ENCODE measurements at regions not wholly inside any gene's neighbourhood (a gene's known extent, or its start where the extent isn't known, plus 50 kb on each side); places are given as distances from the start of the nearest gene placed in this dataset.

DNA sequence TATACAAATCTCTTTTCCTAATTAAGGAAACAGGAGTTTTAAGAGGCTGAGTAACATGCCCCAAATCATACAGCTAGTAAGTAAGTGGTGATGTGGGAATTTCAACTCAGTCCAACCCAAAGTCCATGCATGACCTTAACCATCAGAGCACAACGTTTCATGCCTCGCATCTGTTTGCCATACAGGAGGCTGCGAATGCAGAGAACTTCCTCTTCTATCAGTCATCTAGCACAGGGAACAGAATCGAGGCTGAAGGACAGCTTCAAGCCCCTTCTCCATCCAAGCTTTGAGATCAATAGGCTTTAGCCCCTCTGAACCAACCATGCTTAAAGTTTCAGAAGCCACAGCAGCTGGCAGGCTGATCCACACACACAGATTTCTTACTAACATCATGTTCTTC, 113.2 kb downstream of the MAFB start:
- H3K27me3 ChIP-seq (ENCODE audit: low read length): no peaks in the 10 kb centered on the region
- no peaks in the 10 kb centered on the region for H3K36me3 ChIP-seq (ENCODE audit: low read length)
- no peaks in the 10 kb centered on the region for H3K79me2 ChIP-seq (ENCODE audit: insufficient read depth, low read length)
- H3K9me2 ChIP-seq (replicated peaks; ENCODE audit: insufficient read depth, low read length): no peaks in the 10 kb centered on the region
- no peak overlapping the region for H2AFZ ChIP-seq (ENCODE audit: low read depth, low read length, severe bottlenecking)
- no peak for TF ChIP-seq EZH2phosphoT487 (conservative IDR thresholded peaks at IDR 0.05; ENCODE audit: low read length)
- TF ChIP-seq, protein P1, sequence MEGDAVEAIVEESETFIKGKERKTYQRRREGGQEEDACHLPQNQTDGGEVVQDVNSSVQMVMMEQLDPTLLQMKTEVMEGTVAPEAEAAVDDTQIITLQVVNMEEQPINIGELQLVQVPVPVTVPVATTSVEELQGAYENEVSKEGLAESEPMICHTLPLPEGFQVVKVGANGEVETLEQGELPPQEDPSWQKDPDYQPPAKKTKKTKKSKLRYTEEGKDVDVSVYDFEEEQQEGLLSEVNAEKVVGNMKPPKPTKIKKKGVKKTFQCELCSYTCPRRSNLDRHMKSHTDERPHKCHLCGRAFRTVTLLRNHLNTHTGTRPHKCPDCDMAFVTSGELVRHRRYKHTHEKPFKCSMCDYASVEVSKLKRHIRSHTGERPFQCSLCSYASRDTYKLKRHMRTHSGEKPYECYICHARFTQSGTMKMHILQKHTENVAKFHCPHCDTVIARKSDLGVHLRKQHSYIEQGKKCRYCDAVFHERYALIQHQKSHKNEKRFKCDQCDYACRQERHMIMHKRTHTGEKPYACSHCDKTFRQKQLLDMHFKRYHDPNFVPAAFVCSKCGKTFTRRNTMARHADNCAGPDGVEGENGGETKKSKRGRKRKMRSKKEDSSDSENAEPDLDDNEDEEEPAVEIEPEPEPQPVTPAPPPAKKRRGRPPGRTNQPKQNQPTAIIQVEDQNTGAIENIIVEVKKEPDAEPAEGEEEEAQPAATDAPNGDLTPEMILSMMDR (IDR thresholded peaks at IDR 0.05; ENCODE audit: insufficient read depth, low read length, poor library complexity, severe bottlenecking): no peak
- H3K4me2 ChIP-seq (ENCODE audit: low read depth, low read length, poor library complexity, severe bottlenecking): no peak overlapping the region
- 0 out of 2 replicates have a peak, but pooled peaks cover 2% of the 10 kb centered on the region for H3K9me3 ChIP-seq (ENCODE audit: insufficient read depth, low read length)
- H3F3A ChIP-seq (ENCODE audit: insufficient read depth): no peaks in the 10 kb centered on the region
- no peak overlapping the region for H3K4me3 ChIP-seq (ENCODE audit: insufficient read depth, low read length, poor library complexity, severe bottlenecking)
- H3K27ac ChIP-seq (ENCODE audit: low read depth, low read length): no peak overlapping the region
- no peaks in the 10 kb centered on the region for H4K20me1 ChIP-seq (ENCODE audit: low read depth, low read length)
- no peak overlapping the region for H3K9ac ChIP-seq (ENCODE audit: low read length)

DNA sequence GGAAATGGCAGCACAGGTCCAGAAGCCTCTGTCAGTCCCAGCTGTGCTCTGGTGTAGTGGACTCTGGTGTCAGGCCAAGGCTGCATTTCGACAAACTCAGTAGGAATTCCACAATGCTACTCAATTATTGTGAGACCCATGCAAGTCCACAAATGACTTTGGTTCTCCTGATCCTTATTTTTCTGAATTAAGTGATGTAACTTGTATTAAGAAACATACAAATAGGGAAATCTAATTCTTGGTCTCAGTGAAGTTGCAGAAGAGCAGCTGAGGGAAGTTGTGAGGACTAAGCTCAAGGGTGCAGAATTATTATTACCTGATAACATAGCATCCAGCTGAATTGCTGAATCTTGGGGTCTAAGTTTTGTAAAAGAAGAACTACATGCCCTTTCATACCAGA, 116.8 kb downstream of the MAFB start:
- H3K36me3 ChIP-seq (ENCODE audit: low read length): no peaks in the 10 kb centered on the region
- H3K9ac ChIP-seq (ENCODE audit: low read length): no peak overlapping the region
- H3F3A ChIP-seq (ENCODE audit: insufficient read depth): no peaks in the 10 kb centered on the region
- no peaks in the 10 kb centered on the region for H3K79me2 ChIP-seq (ENCODE audit: insufficient read depth, low read length)
- no peak overlapping the region for H2AFZ ChIP-seq (ENCODE audit: low read depth, low read length, severe bottlenecking)
- H3K4me2 ChIP-seq (ENCODE audit: low read depth, low read length, poor library complexity, severe bottlenecking): no peak overlapping the region
- no peaks in the 10 kb centered on the region for H3K9me2 ChIP-seq (replicated peaks; ENCODE audit: insufficient read depth, low read length)
- no peaks in the 10 kb centered on the region for H4K20me1 ChIP-seq (ENCODE audit: low read depth, low read length)
- H3K4me3 ChIP-seq (ENCODE audit: insufficient read depth, low read length, poor library complexity, severe bottlenecking): no peak overlapping the region
- 0 out of 2 replicates have a peak, but pooled peaks cover 7% of the 10 kb centered on the region for H3K9me3 ChIP-seq (ENCODE audit: insufficient read depth, low read length)
- H3K27me3 ChIP-seq (ENCODE audit: low read length): no peaks in the 10 kb centered on the region
- TF ChIP-seq EZH2phosphoT487 (conservative IDR thresholded peaks at IDR 0.05; ENCODE audit: low read length): no peak
- TF ChIP-seq, protein P1 (IDR thresholded peaks at IDR 0.05; ENCODE audit: insufficient read depth, low read length, poor library complexity, severe bottlenecking): no peak
- no peak overlapping the region for H3K27ac ChIP-seq (ENCODE audit: low read depth, low read length)

DNA sequence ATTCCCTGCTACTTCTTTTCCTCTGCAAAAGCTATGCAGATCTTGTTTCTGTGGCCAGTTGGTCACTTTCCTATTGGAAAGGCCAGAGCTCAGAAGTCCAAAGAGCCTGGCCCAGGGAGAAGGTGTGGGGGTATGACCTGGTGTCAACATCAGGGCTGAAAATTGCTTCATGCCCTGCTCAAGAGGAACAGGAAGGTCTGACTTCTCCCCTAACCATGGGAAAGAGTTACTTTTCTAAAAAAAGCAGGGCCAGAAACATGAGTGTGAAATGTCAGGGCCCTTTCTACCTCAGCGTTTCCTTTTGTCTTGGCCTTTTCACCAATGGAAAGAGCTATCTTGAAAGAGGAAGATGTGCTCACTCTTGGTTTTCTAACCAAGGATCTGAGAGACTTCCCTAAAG, 117.4 kb downstream of the MAFB start:
- H3K36me3 ChIP-seq (ENCODE audit: low read length): no peaks in the 10 kb centered on the region
- no peaks in the 10 kb centered on the region for H3K79me2 ChIP-seq (ENCODE audit: insufficient read depth, low read length)
- TF ChIP-seq EZH2phosphoT487 (conservative IDR thresholded peaks at IDR 0.05; ENCODE audit: low read length): no peak
- TF ChIP-seq, protein P1 (IDR thresholded peaks at IDR 0.05; ENCODE audit: insufficient read depth, low read length, poor library complexity, severe bottlenecking): no peak
- H3K27me3 ChIP-seq (ENCODE audit: low read length): no peaks in the 10 kb centered on the region
- H2AFZ ChIP-seq (ENCODE audit: low read depth, low read length, severe bottlenecking): no peak overlapping the region
- no peak overlapping the region for H3K4me2 ChIP-seq (ENCODE audit: low read depth, low read length, poor library complexity, severe bottlenecking)
- H3K9me2 ChIP-seq (replicated peaks; ENCODE audit: insufficient read depth, low read length): no peaks in the 10 kb centered on the region
- H3K9ac ChIP-seq (ENCODE audit: low read length): no peak overlapping the region
- H3K9me3 ChIP-seq (ENCODE audit: insufficient read depth, low read length): 0 out of 2 replicates have a peak, but pooled peaks cover 7% of the 10 kb centered on the region
- H3K4me3 ChIP-seq (ENCODE audit: insufficient read depth, low read length, poor library complexity, severe bottlenecking): no peak overlapping the region
- no peak overlapping the region for H3K27ac ChIP-seq (ENCODE audit: low read depth, low read length)
- H4K20me1 ChIP-seq (ENCODE audit: low read depth, low read length): no peaks in the 10 kb centered on the region
- H3F3A ChIP-seq (ENCODE audit: insufficient read depth): no peaks in the 10 kb centered on the region

Measured in SU-DHL-6 (cell line).